Lower leg skin (tissue), 4 donors: ENCODE measurements at regions not wholly inside any gene's neighbourhood (a gene's known extent, or its start where the extent isn't known, plus 50 kb on each side); places are given as distances from the start of the nearest gene placed in this dataset.

Experiments
- DNase-seq, 2 donors: peaks; one replicate each; pipeline ENCODE4 v3.0.0-alpha.2; 2019; ENCODE audit warnings: low spot score in 2 of 2
- H3K4me3 ChIP-seq: fragments of 200-600 bp; sonication (generic); 2 replicates; pipeline ENCODE4 v1.5.1; 2017; ENCODE audit warnings: mild to moderate bottlenecking, low read depth; ENCODE audit not compliant: poor library complexity, severe bottlenecking
- CTCF ChIP-seq, 3 donors: fragments of 450-650 bp; IDR thresholded peaks; one replicate each; pipeline ENCODE4 v1.5.1; 2016; ENCODE audit warnings: antibody characterized with exemption in 3 of 3, mild to moderate bottlenecking in 3 of 3, moderate library complexity in 2 of 3
- POLR2A ChIP-seq, 2 donors: fragments of 450-650 bp; IDR thresholded peaks; one replicate each; pipeline ENCODE4 v1.6.1; 2016 to 2017; ENCODE audit warnings: antibody characterized with exemption in 2 of 2, mild to moderate bottlenecking in 1 of 2, moderate library complexity in 1 of 2
- WGBS, 2 donors: methylation state at CpG; one replicate each; pipeline ENCODE4 v1.1.5; 2018; 5-methylcytosine and 5-hydroxymethylcytosine counted together
- intact Hi-C: fragments of 100-400 bp; cut with DNase I; formaldehyde crosslinking; loops from one replicate; pipeline ENCODE4 v1.15.0; 2023; ENCODE audit warnings: low total_unique reads

- DNase-seq = no peak
- intact Hi-C loops = no loop called here
- no peak overlapping the region for H3K4me3 ChIP-seq
- 85 to 89% methylated on average over 2 of the region's 2 CpGs for WGBS, 2 donors
- no peak for TF ChIP-seq POLR2A (IDR thresholded peaks at IDR 0.05)
- no peak for TF ChIP-seq CTCF (IDR thresholded peaks at IDR 0.05)
These were observed 510.5 kb downstream of the NSUN3 start for GRCh38 chr3:94573337-94573736.

- intact Hi-C loops = no loop called here
- no peak for TF ChIP-seq CTCF (IDR thresholded peaks at IDR 0.05)
- TF ChIP-seq POLR2A (IDR thresholded peaks at IDR 0.05) = no peak
- WGBS, 2 donors = 47 to 55% methylated on average over 3 of the region's 3 CpGs
- H3K4me3 ChIP-seq = no peak overlapping the region
- no peak for DNase-seq
These were observed 524.4 kb downstream of the NSUN3 start for GRCh38 chr3:94587291-94587690.

DNA sequence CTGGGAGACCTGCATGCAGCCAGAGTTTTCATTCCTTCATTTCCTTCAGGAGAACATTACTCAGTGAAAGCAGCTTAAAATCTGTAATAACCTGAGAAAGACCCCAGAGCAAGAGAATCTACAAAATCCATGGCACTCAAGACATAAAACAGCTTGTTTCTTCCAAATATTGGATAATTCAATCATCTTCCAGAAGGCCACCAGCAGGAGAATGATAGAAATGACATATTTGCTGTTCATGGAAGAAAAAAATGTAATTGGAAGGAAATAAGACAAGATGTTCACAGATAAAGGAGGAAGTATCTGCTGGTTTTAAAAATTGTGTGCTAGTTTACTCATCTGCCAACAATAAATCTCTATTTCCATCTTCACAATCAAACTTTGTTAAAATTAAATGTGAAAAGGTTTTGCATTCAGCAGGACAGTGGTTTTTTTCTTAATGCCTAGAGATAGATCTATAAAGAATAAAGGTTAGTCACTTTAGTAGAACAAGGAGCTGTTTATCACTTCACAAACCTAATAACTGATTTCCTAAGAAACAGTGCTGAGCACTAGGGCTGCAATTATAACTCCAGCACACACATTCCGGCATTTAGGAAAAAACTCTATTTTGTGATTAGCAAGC lies 530.8 kb downstream of the NSUN3 start:
- 90 to 94% methylated on average over 1 of the region's 1 CpG for WGBS, 2 donors
- intact Hi-C loops = no loop called here

GRCh38 chr3:94596141-94596540 lies 533.3 kb downstream of the NSUN3 start:
- TF ChIP-seq POLR2A (IDR thresholded peaks at IDR 0.05) (no peak), CTCF (IDR thresholded peaks at IDR 0.05) (no peak)
- intact Hi-C loops = loop anchor here (2.0 kb wide), 1 partner anchor 51 kb away; no protein-coding TSS in a partner anchor
- WGBS, 2 donors = 79 to 85% methylated on average over 3 of the region's 3 CpGs
- DNase-seq = no peak
- H3K4me3 ChIP-seq = no peak overlapping the region

More for the DNA sequence above, 530.8 kb downstream of the NSUN3 start:
- H3K4me3 ChIP-seq = no peak overlapping the region
- TF ChIP-seq CTCF (IDR thresholded peaks at IDR 0.05) = no peak
- no peak for DNase-seq

DNA sequence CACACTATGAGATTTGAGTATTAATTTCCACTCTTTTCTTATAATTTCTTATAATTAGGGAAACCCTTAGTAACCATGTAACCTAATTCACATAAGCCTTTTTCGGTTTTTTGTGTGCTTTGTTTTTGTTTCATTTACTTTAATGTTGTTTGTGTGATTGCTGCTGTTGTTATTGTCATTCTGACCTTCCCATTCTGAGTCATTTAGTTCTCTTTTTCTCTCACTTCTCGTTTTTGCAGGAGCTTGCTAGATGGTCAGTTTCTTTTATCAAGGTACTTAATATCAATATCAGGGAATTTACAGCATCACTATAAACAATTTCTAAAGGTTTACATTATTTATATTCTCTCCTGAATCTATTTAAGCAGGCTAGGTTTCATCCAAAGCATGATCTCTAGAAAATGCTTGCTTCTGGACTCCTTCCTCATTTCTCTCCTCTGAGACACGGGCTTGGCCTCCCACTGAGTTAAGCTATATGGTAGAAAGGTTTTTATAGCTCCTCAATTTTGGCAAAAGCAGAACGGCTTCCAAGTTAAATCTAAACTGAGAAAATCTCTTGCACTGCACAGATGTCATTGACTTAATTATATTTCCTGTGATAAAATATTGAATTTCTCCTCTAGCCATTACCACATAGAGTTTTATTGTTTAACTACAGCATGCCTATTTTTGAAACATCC lies 534.2 kb downstream of the NSUN3 start:
- no peak for DNase-seq
- H3K4me3 ChIP-seq = no peak overlapping the region
- 51 to 52% methylated on average over 4 of the region's 4 CpGs for WGBS, 2 donors
- intact Hi-C loops = loop anchor here (2.0 kb wide), 1 partner anchor 50 kb away; no protein-coding TSS in a partner anchor
- TF ChIP-seq POLR2A (IDR thresholded peaks at IDR 0.05) = no peak
- TF ChIP-seq CTCF (IDR thresholded peaks at IDR 0.05) = no peak
